ENCODE measurements at regions not wholly inside any gene's neighbourhood (a gene's known extent, or its start where the extent isn't known, plus 50 kb on each side); places are given as distances from the start of the nearest gene placed in this dataset.
"Not testable (repeated sequence)": the region's sequence is repeated elsewhere in the genome, so short reads cannot be mapped to it uniquely, and the experiment has no call there.

DNA sequence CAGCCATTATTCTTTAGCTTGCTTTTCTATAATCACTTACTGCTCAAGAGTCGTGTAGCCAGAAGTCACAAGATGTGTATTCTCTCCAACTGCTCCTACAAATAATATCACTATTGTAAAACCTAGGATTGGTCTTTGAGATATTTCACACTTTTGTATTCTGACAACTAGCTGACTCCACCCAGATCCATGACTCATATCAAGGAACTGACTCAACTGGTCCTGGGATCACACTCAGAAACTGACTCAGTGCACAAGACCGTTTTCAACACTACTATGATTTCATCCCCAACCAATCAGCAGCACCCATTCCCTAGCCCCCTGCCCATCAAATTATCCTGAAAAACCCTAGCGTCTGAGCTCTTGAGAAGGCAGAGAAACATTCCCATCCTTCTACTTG, 56.5 kb upstream of the ORC5 start:
- CTCF ChIA-PET = interaction anchor here (1.4 kb wide), 1 partner anchor 32 kb away, joined by 3 read pairs; no protein-coding TSS in a partner anchor
- intact Hi-C loops (cut with micrococcal nuclease) = no loop called here
- DNase-seq = no peak

DNA sequence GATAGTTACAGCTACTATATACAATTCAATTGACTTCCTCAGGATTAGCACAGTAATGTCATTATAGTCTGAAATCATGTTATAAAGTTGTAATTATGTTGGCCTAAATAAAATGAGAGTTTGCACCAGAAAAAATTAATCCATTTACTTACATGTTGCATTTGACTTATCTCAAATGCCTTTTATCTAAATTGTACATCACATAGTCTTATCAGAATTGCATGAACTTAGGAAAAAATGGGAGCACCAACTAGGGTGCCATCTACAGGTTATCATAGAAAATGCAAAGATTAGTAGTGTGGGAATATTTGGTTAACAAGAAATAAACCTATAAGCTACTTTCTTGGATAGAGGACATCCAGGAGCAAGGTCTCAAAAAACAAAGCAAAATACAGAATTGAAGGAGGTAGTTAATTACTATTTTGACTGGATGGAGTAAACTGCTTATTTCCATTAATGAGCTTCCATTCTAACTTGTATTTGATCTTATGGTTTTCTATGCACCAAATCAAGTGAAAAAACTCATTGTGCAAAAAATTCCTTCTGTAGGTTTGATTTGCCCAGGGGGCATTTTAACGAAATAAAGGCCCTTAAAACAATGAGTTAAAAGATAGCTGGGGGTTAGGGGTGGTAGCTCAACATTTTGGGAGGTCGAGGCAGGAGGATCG, 60.0 kb upstream of the ORC5 start:
- no peaks in the 10 kb centered on the region for H3K36me3 Mint-ChIP-seq (ENCODE audit: low read depth)
- no peak overlapping the region for H3K27ac Mint-ChIP-seq
- CTCF ChIA-PET = interaction anchor here (0.8 to 3.4 kb wide), 3 partner anchors 9 to 37 kb away, joined by 3 to 27 read pairs (median 3); no protein-coding TSS in a partner anchor
- H3K9me3 Mint-ChIP-seq = peaks cover 8% of the 10 kb centered on the region
- DNase-seq = no peak
- H3K4me3 Mint-ChIP-seq = no peak overlapping the region
- intact Hi-C loops (cut with micrococcal nuclease) = loop anchor here (1.0 to 2.0 kb wide), 2 partner anchors 37 to 695 kb away; no protein-coding TSS in a partner anchor
- peaks cover 14% of the 10 kb centered on the region for H3K27me3 Mint-ChIP-seq (ENCODE audit: low read depth)
- H3K4me1 Mint-ChIP-seq (ENCODE audit: low read depth) = no peaks in the 10 kb centered on the region

More for the DNA sequence above, 56.5 kb upstream of the ORC5 start:
- Mint-ChIP-seq H3K9me3 (peaks cover 8% of the 10 kb centered on the region), H3K27me3 (ENCODE audit: low read depth) (peaks cover 31% of the 10 kb centered on the region), H3K4me1 (ENCODE audit: low read depth) (no peaks in the 10 kb centered on the region), H3K27ac (no peak overlapping the region), H3K4me3 (no peak overlapping the region), H3K36me3 (ENCODE audit: low read depth) (no peaks in the 10 kb centered on the region)

DNA sequence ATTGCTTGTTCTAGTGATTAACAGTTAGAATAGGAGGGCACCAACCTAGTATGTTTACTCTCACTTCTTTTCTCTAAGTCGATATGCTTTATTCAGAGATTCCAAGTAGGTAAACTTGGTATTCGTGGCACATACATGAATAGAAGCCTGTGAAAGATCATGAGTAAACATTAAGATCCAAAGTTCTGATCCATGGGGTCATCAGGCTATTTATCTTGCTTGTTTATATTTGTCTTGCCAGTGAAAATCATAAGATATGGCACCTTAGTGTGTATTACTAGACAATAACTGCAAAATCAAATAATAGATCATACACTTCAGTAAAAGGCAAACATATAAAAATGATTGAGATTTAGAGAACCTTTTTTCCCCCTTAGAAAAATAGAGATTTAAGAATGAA, 56.5 kb upstream of the LHFPL3 start:
- no peak for DNase-seq
- Mint-ChIP-seq H3K4me1 (ENCODE audit: low read depth) (no peaks in the 10 kb centered on the region), H3K9me3 (no peaks in the 10 kb centered on the region), H3K36me3 (ENCODE audit: low read depth) (no peaks in the 10 kb centered on the region), H3K27ac (no peak overlapping the region), H3K4me3 (no peak overlapping the region), H3K27me3 (ENCODE audit: low read depth) (peaks cover 29% of the 10 kb centered on the region)
- intact Hi-C loops (cut with micrococcal nuclease) = loop anchor here (1.0 to 2.0 kb wide), 2 partner anchors 577 to 646 kb away; no protein-coding TSS in a partner anchor
- CTCF ChIA-PET = interaction anchor here (1.1 kb wide), 1 partner anchor 40 kb away, joined by 3 read pairs; no protein-coding TSS in a partner anchor

DNA sequence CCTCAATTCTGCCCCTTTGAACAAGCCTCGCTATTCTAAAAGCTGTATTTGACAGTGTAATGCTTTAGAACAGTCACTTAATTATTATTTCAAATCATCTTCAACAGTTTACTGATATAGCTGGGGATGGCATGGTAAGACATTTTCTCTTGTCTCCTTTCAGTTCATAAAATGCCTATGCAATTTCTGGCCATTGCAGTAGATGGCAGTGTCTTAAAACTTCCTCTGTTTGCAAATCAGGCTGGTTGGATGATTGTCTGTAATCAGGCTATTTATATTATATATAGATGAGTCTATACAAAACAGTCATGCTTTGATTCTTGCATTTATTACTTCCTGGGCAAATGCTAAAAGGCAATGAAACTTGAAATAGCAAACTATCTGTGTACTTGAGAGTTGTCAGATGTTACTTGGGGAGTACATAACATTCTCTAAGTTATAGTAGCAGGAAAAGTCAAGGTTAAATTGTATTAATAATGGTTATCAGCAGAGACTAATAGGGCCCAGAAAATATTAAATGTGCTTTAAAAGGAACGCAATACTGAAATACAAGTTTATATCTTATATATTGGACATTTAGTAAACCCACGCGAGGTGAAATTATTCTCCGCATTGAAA, 55.5 kb upstream of the LHFPL3 start:
- Mint-ChIP-seq H3K36me3 (ENCODE audit: low read depth) (no peaks in the 10 kb centered on the region), H3K4me3 (no peak overlapping the region), H3K27ac (no peak overlapping the region), H3K4me1 (ENCODE audit: low read depth) (no peaks in the 10 kb centered on the region), H3K9me3 (no peaks in the 10 kb centered on the region), H3K27me3 (ENCODE audit: low read depth) (peaks cover 28% of the 10 kb centered on the region)
- DNase-seq = peak; percentile 18
- intact Hi-C loops (cut with micrococcal nuclease) = loop anchor here (1.0 to 2.0 kb wide), 3 partner anchors 42 to 645 kb away; no protein-coding TSS in a partner anchor
- CTCF ChIA-PET = interaction anchor here (1.2 kb wide), 1 partner anchor 84 kb away, joined by 5 read pairs; no protein-coding TSS in a partner anchor

DNA sequence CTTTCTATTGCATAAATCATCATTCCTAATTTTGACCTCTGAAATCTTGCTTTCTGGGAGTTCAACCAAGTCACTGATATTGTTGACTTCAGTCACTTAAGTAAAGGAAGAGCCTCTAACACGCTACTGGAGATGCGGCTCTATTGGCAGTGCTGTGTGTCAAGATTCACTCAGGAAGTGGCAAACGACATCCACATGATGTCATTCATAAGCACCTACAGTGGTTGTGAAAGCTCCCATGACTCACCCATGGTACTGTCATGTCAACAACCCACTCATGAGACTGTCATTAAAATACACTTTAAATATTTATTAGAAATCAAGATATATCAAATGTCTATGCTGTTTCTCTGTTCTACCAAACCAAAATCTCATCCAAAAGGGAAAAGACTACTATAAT, 52.5 kb upstream of the LHFPL3 start:
- CTCF ChIA-PET = no interaction called here
- peak; percentile 6 for DNase-seq
- intact Hi-C loops (cut with micrococcal nuclease) = no loop called here

DNA sequence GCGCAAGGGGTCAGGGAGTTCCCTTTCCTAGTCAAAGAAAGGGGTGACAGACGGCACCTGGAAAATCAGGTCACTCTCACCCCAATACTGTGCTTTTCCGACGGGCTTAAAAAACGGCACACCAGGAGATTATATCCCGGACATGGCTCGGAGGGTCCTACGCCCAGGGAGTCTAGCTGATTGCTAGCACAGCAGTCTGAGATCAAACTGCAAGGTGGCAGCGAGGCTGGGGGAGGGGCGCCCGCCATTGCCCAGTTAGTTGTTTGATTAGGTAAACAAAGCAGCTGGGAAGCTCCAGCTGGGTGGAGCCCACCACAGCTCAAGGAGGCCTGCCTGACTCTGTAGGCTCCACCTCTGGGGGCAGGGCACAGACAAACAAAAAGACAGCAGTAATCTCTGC, 51.7 kb upstream of the LHFPL3 start:
- peaks cover 25% of the 10 kb centered on the region for H3K27me3 Mint-ChIP-seq (ENCODE audit: low read depth)
- H3K36me3 Mint-ChIP-seq (ENCODE audit: low read depth); H3K9me3 Mint-ChIP-seq; H3K27ac Mint-ChIP-seq; intact Hi-C loops (cut with micrococcal nuclease); H3K4me3 Mint-ChIP-seq; DNase-seq; H3K4me1 Mint-ChIP-seq (ENCODE audit: low read depth); CTCF ChIA-PET: not testable (repeated sequence)

More for the DNA sequence above, 52.5 kb upstream of the LHFPL3 start:
- Mint-ChIP-seq H3K4me3 (no peak overlapping the region), H3K9me3 (peaks cover 3% of the 10 kb centered on the region), H3K27me3 (ENCODE audit: low read depth) (peaks cover 25% of the 10 kb centered on the region), H3K36me3 (ENCODE audit: low read depth) (no peaks in the 10 kb centered on the region), H3K27ac (no peak overlapping the region), H3K4me1 (ENCODE audit: low read depth) (no peaks in the 10 kb centered on the region)
